Vagina (tissue), 2 donors: ENCODE measurements at regions not wholly inside any gene's neighbourhood (a gene's known extent, or its start where the extent isn't known, plus 50 kb on each side); places are given as distances from the start of the nearest gene placed in this dataset.

ENCODE experiments used
- DNase-seq, 2 donors: peaks; one replicate each; pipeline ENCODE4 v3.0.0-alpha.2; 2017; ENCODE audit errors: extremely low spot score in 2 of 2
- H3K27ac ChIP-seq: fragments of 200-600 bp; sonication (generic); one replicate; pipeline ENCODE4 v1.5.1; 2019
- H3K27me3 ChIP-seq: fragments of 200-600 bp; sonication (generic); one replicate; pipeline ENCODE4 v1.5.1; 2019
- H3K36me3 ChIP-seq, 2 donors: fragments of 200-600 bp; sonication (generic); one replicate each; pipeline ENCODE4 v1.5.1; 2017 to 2019
- H3K4me1 ChIP-seq: fragments of 200-600 bp; sonication (generic); one replicate; pipeline ENCODE4 v1.5.1; 2019
- H3K4me3 ChIP-seq, 2 donors: fragments of 200-600 bp; sonication (generic); 1 replicate in 1 of 2; 2 replicates in 1 of 2; pipeline ENCODE4 v1.5.1; 2016 to 2019
- H3K9me3 ChIP-seq: fragments of 200-600 bp; sonication (generic); one replicate; pipeline ENCODE4 v1.5.1; 2019
- POLR2A ChIP-seq, 2 donors: fragments of 450-650 bp; IDR thresholded peaks; one replicate each; pipeline ENCODE4 v1.6.1; 2017; ENCODE audit warnings: antibody characterized with exemption in 2 of 2, mild to moderate bottlenecking in 2 of 2, moderate library complexity in 2 of 2
- POLR2AphosphoS5 ChIP-seq, 2 donors: sonication (generic); formaldehyde crosslinking; IDR thresholded peaks; one replicate each; pipeline ENCODE4 v1.9.0; 2017; ENCODE audit warnings: antibody characterized with exemption in 2 of 2, mild to moderate bottlenecking in 2 of 2, low read depth in 1 of 2; ENCODE audit not compliant: insufficient read depth in 1 of 2
- intact Hi-C: fragments of 100-400 bp; cut with DNase I; formaldehyde crosslinking; loops from one replicate; pipeline ENCODE4 v1.15.1; 2023
- TF ChIP-seq, protein P1 (sequence below), 3 experiments: fragments of 450-650 bp in 2 of 3; fragments of 200-600 bp in 1 of 3; sonication (generic) in 1 of 3; IDR thresholded peaks; one replicate each; pipeline ENCODE4 v1.5.1; 2017 to 2019; ENCODE audit warnings: antibody characterized with exemption in 3 of 3, mild to moderate bottlenecking in 2 of 3, moderate library complexity in 2 of 3

DNA sequence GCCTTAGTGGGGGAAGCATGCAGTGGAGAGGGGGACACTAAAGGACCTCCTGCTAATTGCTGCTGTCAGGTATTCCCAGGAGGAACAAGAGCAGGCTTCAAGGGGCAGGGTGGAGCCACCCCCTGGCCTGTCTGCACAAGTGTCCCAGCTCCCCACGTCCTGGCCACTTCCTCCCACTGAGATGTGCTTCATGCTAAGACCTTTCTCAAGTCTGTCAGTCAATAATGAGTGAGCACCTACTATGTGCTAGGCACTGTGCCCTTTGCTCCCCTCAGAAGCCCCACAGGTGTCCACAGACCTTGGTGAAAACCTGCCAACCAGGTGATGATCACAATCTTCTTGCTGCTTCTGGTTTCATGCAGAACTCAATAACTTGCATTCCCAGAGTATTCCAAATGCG, 147.9 kb downstream of the UNC5CL start:
- Histone ChIP-seq H3K27me3 (no peaks in the 10 kb centered on the region), H3K36me3 (no peaks in the 10 kb centered on the region), H3K4me3 (no peak overlapping the region), H3K27ac (no peak overlapping the region), H3K9me3 (no peaks in the 10 kb centered on the region), H3K4me1 (no peaks in the 10 kb centered on the region)
- no peak for DNase-seq
- intact Hi-C loops: no loop called here
- TF ChIP-seq POLR2AphosphoS5 (IDR thresholded peaks at IDR 0.05; ENCODE audit: insufficient read depth in 1 of 2, low read depth in 1 of 2): no peak
- TF ChIP-seq POLR2A (IDR thresholded peaks at IDR 0.05): no peak
- TF ChIP-seq, protein P1, sequence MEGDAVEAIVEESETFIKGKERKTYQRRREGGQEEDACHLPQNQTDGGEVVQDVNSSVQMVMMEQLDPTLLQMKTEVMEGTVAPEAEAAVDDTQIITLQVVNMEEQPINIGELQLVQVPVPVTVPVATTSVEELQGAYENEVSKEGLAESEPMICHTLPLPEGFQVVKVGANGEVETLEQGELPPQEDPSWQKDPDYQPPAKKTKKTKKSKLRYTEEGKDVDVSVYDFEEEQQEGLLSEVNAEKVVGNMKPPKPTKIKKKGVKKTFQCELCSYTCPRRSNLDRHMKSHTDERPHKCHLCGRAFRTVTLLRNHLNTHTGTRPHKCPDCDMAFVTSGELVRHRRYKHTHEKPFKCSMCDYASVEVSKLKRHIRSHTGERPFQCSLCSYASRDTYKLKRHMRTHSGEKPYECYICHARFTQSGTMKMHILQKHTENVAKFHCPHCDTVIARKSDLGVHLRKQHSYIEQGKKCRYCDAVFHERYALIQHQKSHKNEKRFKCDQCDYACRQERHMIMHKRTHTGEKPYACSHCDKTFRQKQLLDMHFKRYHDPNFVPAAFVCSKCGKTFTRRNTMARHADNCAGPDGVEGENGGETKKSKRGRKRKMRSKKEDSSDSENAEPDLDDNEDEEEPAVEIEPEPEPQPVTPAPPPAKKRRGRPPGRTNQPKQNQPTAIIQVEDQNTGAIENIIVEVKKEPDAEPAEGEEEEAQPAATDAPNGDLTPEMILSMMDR (IDR thresholded peaks at IDR 0.05): no peak

GRCh38 chr6:40889137-40889832, 149.7 kb downstream of the UNC5CL start:
- TF ChIP-seq, protein P1 (IDR thresholded peaks at IDR 0.05): no peak
- no peak for TF ChIP-seq POLR2AphosphoS5 (IDR thresholded peaks at IDR 0.05; ENCODE audit: insufficient read depth in 1 of 2, low read depth in 1 of 2)
- no peak for TF ChIP-seq POLR2A (IDR thresholded peaks at IDR 0.05)
- DNase-seq: no peak

GRCh38 chr6:40888456-40888990, 150.5 kb downstream of the UNC5CL start:
- intact Hi-C loops: no loop called here
- no peak for DNase-seq
- TF ChIP-seq, protein P1 (IDR thresholded peaks at IDR 0.05): no peak
- TF ChIP-seq POLR2AphosphoS5 (IDR thresholded peaks at IDR 0.05; ENCODE audit: insufficient read depth in 1 of 2, low read depth in 1 of 2): no peak
- TF ChIP-seq POLR2A (IDR thresholded peaks at IDR 0.05): no peak

More at GRCh38 chr6:40889137-40889832, 149.7 kb downstream of the UNC5CL start:
- Histone ChIP-seq H3K4me1 (no peaks in the 10 kb centered on the region), H3K9me3 (no peaks in the 10 kb centered on the region), H3K36me3 (no peaks in the 10 kb centered on the region), H3K27ac (no peak overlapping the region), H3K4me3 (no peak overlapping the region), H3K27me3 (no peaks in the 10 kb centered on the region)
- intact Hi-C loops: no loop called here

DNA sequence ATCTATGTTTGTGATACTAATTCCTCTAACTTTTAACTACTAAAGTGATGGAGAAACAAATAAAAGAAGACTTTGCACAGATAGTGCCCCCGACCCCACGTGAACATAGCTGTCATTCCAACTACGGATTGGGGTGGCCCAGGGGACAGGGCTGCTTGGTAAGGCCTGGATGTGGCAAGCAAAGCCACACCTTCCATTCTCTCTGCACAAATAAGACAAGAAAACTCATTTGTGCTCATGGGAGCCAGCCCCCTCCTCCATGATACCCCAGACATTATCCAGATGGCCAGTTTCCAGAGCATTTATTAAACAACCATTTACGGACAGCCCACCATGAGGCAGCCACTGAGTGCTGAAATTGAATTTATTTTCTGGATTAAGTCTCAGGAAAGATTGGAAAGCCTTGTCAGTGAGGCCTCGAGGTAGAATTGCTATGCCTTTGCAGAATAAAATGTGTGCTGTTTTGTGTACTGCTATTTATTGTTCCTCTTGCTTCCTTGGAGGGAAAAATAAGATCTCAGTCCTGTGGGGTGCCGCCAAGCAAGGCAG, 151.2 kb downstream of the UNC5CL start:
- H3K4me1 ChIP-seq: no peaks in the 10 kb centered on the region
- no peaks in the 10 kb centered on the region for H3K36me3 ChIP-seq
- H3K4me3 ChIP-seq: no peak overlapping the region
- TF ChIP-seq POLR2AphosphoS5 (IDR thresholded peaks at IDR 0.05; ENCODE audit: insufficient read depth in 1 of 2, low read depth in 1 of 2): no peak
- no peak for TF ChIP-seq POLR2A (IDR thresholded peaks at IDR 0.05)
- TF ChIP-seq, protein P1 (IDR thresholded peaks at IDR 0.05): no peak
- intact Hi-C loops: no loop called here
- H3K27me3 ChIP-seq: no peaks in the 10 kb centered on the region
- DNase-seq: no peak
- H3K9me3 ChIP-seq: no peaks in the 10 kb centered on the region
- H3K27ac ChIP-seq: no peak overlapping the region

More at GRCh38 chr6:40888456-40888990, 150.5 kb downstream of the UNC5CL start:
- H3K27ac ChIP-seq: no peak overlapping the region
- no peaks in the 10 kb centered on the region for H3K27me3 ChIP-seq
- H3K4me3 ChIP-seq: no peak overlapping the region
- no peaks in the 10 kb centered on the region for H3K9me3 ChIP-seq
- no peaks in the 10 kb centered on the region for H3K36me3 ChIP-seq
- no peaks in the 10 kb centered on the region for H3K4me1 ChIP-seq
